H1 (cell line): ENCODE measurements at regions not wholly inside any gene's neighbourhood (a gene's known extent, or its start where the extent isn't known, plus 50 kb on each side); places are given as distances from the start of the nearest gene placed in this dataset.

Source experiments
- CHD7 ChIP-seq: fragments of 300-600 bp; sonication (generic); IDR thresholded peaks from 2 replicates; pipeline ENCODE4 v1.7.1; 2012; ENCODE audit warnings: low read length, moderate library complexity, mild to moderate bottlenecking, inconsistent platforms; ENCODE audit not compliant: insufficient replicate concordance

- no peak for TF ChIP-seq CHD7
Measured at GRCh38 chr6:155943635-155944034, 488.0 kb upstream of the NOX3 start (continued).
